K562 (cell line): ENCODE measurements at regions not wholly inside any gene's neighbourhood (a gene's known extent, or its start where the extent isn't known, plus 50 kb on each side); places are given as distances from the start of the nearest gene placed in this dataset.

Experiments
- CBX1 ChIP-seq: sonication (generic); IDR thresholded peaks from 2 replicates; pipeline ENCODE4 v1.6.1; 2016; ENCODE audit warnings: antibody characterized with exemption, low read depth, mild to moderate bottlenecking
- CTCF ChIP-seq, 3 experiments: IDR thresholded peaks in 2 of 3; conservative IDR thresholded peaks in 1 of 3; 2 replicates each; pipeline ENCODE4 v1.5.1; 2011 to 2012; ENCODE audit warnings: low read length in 3 of 3, mild to moderate bottlenecking in 3 of 3, control low read depth in 2 of 3, improper control_type of control experiment in 1 of 3, inconsistent platforms in 1 of 3, low read depth in 1 of 3, mixed read lengths in 1 of 3, moderate library complexity in 1 of 3; ENCODE audit not compliant: insufficient read depth in 2 of 3
- DPF2 ChIP-seq: fragments of 450-650 bp; IDR thresholded peaks from 2 replicates; pipeline ENCODE4 v1.6.1; 2016
- EGR1 ChIP-seq: fragments of 450-650 bp; conservative IDR thresholded peaks from 2 replicates; pipeline ENCODE4 v1.6.1; 2017; ENCODE audit warnings: mild to moderate bottlenecking
- FOXK2 ChIP-seq, 2 experiments: fragments of 450-650 bp; IDR thresholded peaks in 1 of 2; conservative IDR thresholded peaks in 1 of 2; 2 replicates each; pipeline ENCODE4 v1.6.1; 2016; ENCODE audit warnings: low read depth in 2 of 2, mild to moderate bottlenecking in 1 of 2
- HMBOX1 ChIP-seq: sonication (generic); IDR thresholded peaks from 2 replicates; pipeline ENCODE4 v1.6.1; 2016
- MYC ChIP-seq, 2 experiments: fragments of 250-450 bp in 1 of 2; sonication (Bioruptor Pico) in 1 of 2; IDR thresholded peaks; 2 replicates each; pipeline versions ENCODE4 v1.5.1 to v1.6.1; 2012 to 2021; ENCODE audit warnings: low read depth in 2 of 2, borderline replicate concordance in 1 of 2, improper control_type of control experiment in 1 of 2, low read length in 1 of 2, mild to moderate bottlenecking in 1 of 2, moderate library complexity in 1 of 2
- SOX6 ChIP-seq: fragments of 450-650 bp; IDR thresholded peaks from 2 replicates; pipeline ENCODE4 v1.6.1; 2014; ENCODE audit warnings: mild to moderate bottlenecking
- SP1 ChIP-seq: sonication (generic); formaldehyde crosslinking; IDR thresholded peaks from 2 replicates; pipeline ENCODE4 v1.8.1; 2022; ENCODE audit warnings: mild to moderate bottlenecking, missing genetic modification reagents
- WHSC1 ChIP-seq: IDR thresholded peaks from one replicate; pipeline ENCODE4 v1.6.1; 2012; ENCODE audit warnings: low read length, control low read depth, inconsistent platforms
- ZNF175 ChIP-seq: fragments of 200-800 bp; sonication (Bioruptor generic); IDR thresholded peaks from 2 replicates; pipeline ENCODE4 v1.6.1; 2016; ENCODE audit warnings: low read depth, mild to moderate bottlenecking, missing genetic modification characterization, missing compliant biosample characterization
- ZZZ3 ChIP-seq: fragments of 450-650 bp; IDR thresholded peaks from 2 replicates; pipeline ENCODE4 v1.6.1; 2016; ENCODE audit warnings: antibody characterized with exemption, mild to moderate bottlenecking, moderate library complexity

GRCh38 chr9:78091731-78092130, 60.1 kb upstream of the GNAQ start:
- TF ChIP-seq EGR1 (no peak), MYC (IDR thresholded peaks at IDR 0.05; ENCODE audit: low read depth, low read length) (no peak), MYC (CRISPR knock-in tag; IDR thresholded peaks at IDR 0.05; ENCODE audit: borderline replicate concordance, low read depth) (no peak), HMBOX1 (no peak), ZZZ3 (no peak), CTCF (IDR thresholded peaks at IDR 0.05 in 2 of 3, conservative IDR thresholded peaks at IDR 0.05 in 1 of 3; ENCODE audit: insufficient read depth in 2 of 3, low read depth in 1 of 3, low read length in 3 of 3) (no peak), ZNF175 (CRISPR knock-in tag) (no peak), FOXK2 (conservative IDR thresholded peaks at IDR 0.05 in 1 of 2, IDR thresholded peaks at IDR 0.05 in 1 of 2; ENCODE audit: low read depth in 2 of 2) (no peak), WHSC1 (no peak), SOX6 (no peak), CBX1 (no peak), SP1 (no peak), DPF2 (no peak)
